Caco-2 (cell line): ENCODE measurements at regions not wholly inside any gene's neighbourhood (a gene's known extent, or its start where the extent isn't known, plus 50 kb on each side); places are given as distances from the start of the nearest gene placed in this dataset.

Experiments used
- BruUV-seq: library from RNA; stranded (reverse); fragments of 400-500 nt; replicated peaks from 2 replicates; lab custom pipeline; 2021; lab: Mats Ljungman, UMichigan
- CTCF ChIA-PET: fragments of 300-600 bp; sonication (Branson Sonifier 250); formaldehyde crosslinking; loops from one replicate; lab custom pipeline; 2022; ENCODE audit warnings: antibody characterized with exemption; lab: Charles Lee
- POLR2A ChIA-PET: fragments of 300-600 bp; sonication (Branson Sonifier 250); formaldehyde crosslinking; loops from one replicate; lab custom pipeline; 2022; ENCODE audit warnings: antibody characterized with exemption; lab: Charles Lee
- DNase-seq, 2 experiments: peaks; one replicate each; pipeline versions ENCODE4 v3.0.0 to v3.0.0-alpha.2; 2020 to 2022
- H3K27me3 ChIP-seq: replicated peaks from 2 replicates; pipeline ENCODE4 v1.6.0; 2011; ENCODE audit warnings: low read length; ENCODE audit not compliant: control insufficient read depth, insufficient read depth
- H3K36me3 ChIP-seq: 2 replicates; pipeline ENCODE4 v1.5.1; 2011; ENCODE audit warnings: low read length; ENCODE audit not compliant: control insufficient read depth, insufficient read depth
- H3K4me1 ChIP-seq: fragments of 250-450 bp; sonication (Bioruptor Pico); 2 replicates; pipeline ENCODE4 v1.5.1; 2020; ENCODE audit warnings: mild to moderate bottlenecking
- H3K4me3 ChIP-seq: 2 replicates; pipeline ENCODE4 v1.5.1; 2011; ENCODE audit warnings: low read depth, mild to moderate bottlenecking, control low read depth, low read length
- H3K9me3 ChIP-seq: fragments of 250-450 bp; sonication (Bioruptor Pico); 2 replicates; pipeline ENCODE4 v1.5.1; 2020; ENCODE audit warnings: mild to moderate bottlenecking, moderate library complexity
- H3K27ac Mint-ChIP-seq: one replicate; pipeline ENCODE4 v1.8.0; 2022; ENCODE audit warnings: mixed read lengths; ENCODE audit not compliant: unreplicated experiment
- H3K27me3 Mint-ChIP-seq: one replicate; pipeline ENCODE4 v1.8.0; 2022; ENCODE audit warnings: mixed read lengths; ENCODE audit not compliant: insufficient read depth, unreplicated experiment
- H3K36me3 Mint-ChIP-seq: one replicate; pipeline ENCODE4 v1.8.0; 2022; ENCODE audit warnings: mild to moderate bottlenecking, mixed read lengths; ENCODE audit not compliant: insufficient read depth, unreplicated experiment
- H3K4me1 Mint-ChIP-seq: one replicate; pipeline ENCODE4 v1.8.0; 2022; ENCODE audit warnings: low read depth, mixed read lengths; ENCODE audit not compliant: unreplicated experiment
- H3K4me3 Mint-ChIP-seq: one replicate; pipeline ENCODE4 v1.8.0; 2022; ENCODE audit warnings: mild to moderate bottlenecking, moderate library complexity, mixed read lengths; ENCODE audit not compliant: unreplicated experiment
- H3K9me3 Mint-ChIP-seq: one replicate; pipeline ENCODE4 v1.8.0; 2022; ENCODE audit warnings: mixed read lengths; ENCODE audit not compliant: unreplicated experiment
- CTCF ChIP-seq, 2 experiments: fragments of 200-600 bp in 1 of 2; IDR thresholded peaks; 1 replicate in 1 of 2; 2 replicates in 1 of 2; pipeline versions ENCODE4 v1.5.1 to v1.8.0; 2011 to 2022; ENCODE audit warnings: antibody characterized with exemption in 1 of 2, control low read depth in 1 of 2, inconsistent platforms in 1 of 2, low read depth in 1 of 2, low read length in 1 of 2, mild to moderate bottlenecking in 1 of 2, moderate library complexity in 1 of 2; ENCODE audit not compliant: insufficient read depth in 1 of 2, severe bottlenecking in 1 of 2, unreplicated experiment in 1 of 2
- intact Hi-C: fragments of 100-400 bp; cut with micrococcal nuclease; formaldehyde crosslinking; loops from one replicate; pipeline ENCODE4 v1.10.0; 2022; ENCODE audit not compliant: unreplicated experiment

GRCh38 chr2:30316408-30316807 lies 85.1 kb downstream of the LBH start:
- Histone ChIP-seq H3K4me1 (no peaks in the 10 kb centered on the region), H3K36me3 (no peaks in the 10 kb centered on the region), H3K27me3 (no peaks in the 10 kb centered on the region), H3K4me3 (no peak overlapping the region), H3K9me3 (no peaks in the 10 kb centered on the region)
- H3K4me1 Mint-ChIP-seq = no peaks in the 10 kb centered on the region
- H3K4me3 Mint-ChIP-seq = no peak overlapping the region
- intact Hi-C loops = no loop called here
- no peak for DNase-seq
- POLR2A ChIA-PET = no interaction called here
- CTCF ChIA-PET = no interaction called here
- no peaks in the 10 kb centered on the region for H3K36me3 Mint-ChIP-seq
- BruUV-seq = no TSS peak
- H3K9me3 Mint-ChIP-seq = no peaks in the 10 kb centered on the region
- H3K27me3 Mint-ChIP-seq = no peaks in the 10 kb centered on the region
- no peak overlapping the region for H3K27ac Mint-ChIP-seq
- TF ChIP-seq CTCF (IDR thresholded peaks at IDR 0.05; ENCODE audit: insufficient read depth in 1 of 2, low read depth in 1 of 2, low read length in 1 of 2, severe bottlenecking in 1 of 2, unreplicated experiment in 1 of 2) = no peak

- Histone ChIP-seq H3K36me3 (no peaks in the 10 kb centered on the region), H3K27me3 (no peaks in the 10 kb centered on the region), H3K9me3 (no peaks in the 10 kb centered on the region), H3K4me1 (no peaks in the 10 kb centered on the region), H3K4me3 (no peak overlapping the region)
- H3K4me3 Mint-ChIP-seq = no peak overlapping the region
- ChIA-PET POLR2A (no interaction called here), CTCF (no interaction called here)
- no peaks in the 10 kb centered on the region for H3K27me3 Mint-ChIP-seq
- intact Hi-C loops = no loop called here
- H3K36me3 Mint-ChIP-seq = no peaks in the 10 kb centered on the region
- no TSS peak for BruUV-seq
- H3K4me1 Mint-ChIP-seq = no peaks in the 10 kb centered on the region
- no peaks in the 10 kb centered on the region for H3K9me3 Mint-ChIP-seq
- DNase-seq = no peak
- TF ChIP-seq CTCF (IDR thresholded peaks at IDR 0.05; ENCODE audit: insufficient read depth in 1 of 2, low read depth in 1 of 2, low read length in 1 of 2, severe bottlenecking in 1 of 2, unreplicated experiment in 1 of 2) = no peak
- H3K27ac Mint-ChIP-seq = no peak overlapping the region
Measured at GRCh38 chr2:30318987-30319782, 87.9 kb downstream of the LBH start.

- Histone ChIP-seq H3K9me3 (no peaks in the 10 kb centered on the region), H3K4me1 (no peaks in the 10 kb centered on the region), H3K4me3 (no peak overlapping the region), H3K27me3 (no peaks in the 10 kb centered on the region), H3K36me3 (no peaks in the 10 kb centered on the region)
- H3K4me1 Mint-ChIP-seq = no peaks in the 10 kb centered on the region
- ChIA-PET POLR2A (no interaction called here), CTCF (no interaction called here)
- no peak overlapping the region for H3K4me3 Mint-ChIP-seq
- no peak for DNase-seq
- H3K27me3 Mint-ChIP-seq = no peaks in the 10 kb centered on the region
- H3K9me3 Mint-ChIP-seq = no peaks in the 10 kb centered on the region
- intact Hi-C loops = no loop called here
- TF ChIP-seq CTCF (IDR thresholded peaks at IDR 0.05; ENCODE audit: insufficient read depth in 1 of 2, low read depth in 1 of 2, low read length in 1 of 2, severe bottlenecking in 1 of 2, unreplicated experiment in 1 of 2) = no peak
- no TSS peak for BruUV-seq
- H3K27ac Mint-ChIP-seq = no peak overlapping the region
- H3K36me3 Mint-ChIP-seq = no peaks in the 10 kb centered on the region
Measured at GRCh38 chr2:30321466-30321865, 90.1 kb downstream of the LBH start.
